HepG2 (cell line): ENCODE measurements at regions not wholly inside any gene's neighbourhood (a gene's known extent, or its start where the extent isn't known, plus 50 kb on each side); places are given as distances from the start of the nearest gene placed in this dataset.

Source experiments
- ATAC-seq: fragments of 200-7000 bp; cut with Tn5 transposase; 3 replicates; pipeline ENCODE4 v1.9.1; 2020; ENCODE audit warnings: mild to moderate bottlenecking, moderate library complexity
- BruUV-seq: library from RNA; stranded (reverse); fragments of 400-500 nt; replicated peaks from 2 replicates; lab custom pipeline; 2021; lab: Mats Ljungman, UMichigan
- CTCF ChIA-PET: fragments of 300-600 bp; formaldehyde crosslinking; extraction: SDS; loops from one replicate; lab custom pipeline; 2021; ENCODE audit warnings: low total read pairs, inconsistent platforms, low intra/inter-chr PET ratio; lab: Yijun Ruan, JAX
- POLR2A ChIA-PET: fragments of 350-600 bp; sonication (Branson Sonifier 250); formaldehyde crosslinking; loops from one replicate; lab custom pipeline; 2020; ENCODE audit warnings: antibody characterized with exemption, inconsistent platforms; lab: Yijun Ruan, JAX
- DNase-seq: peaks from one replicate; pipeline ENCODE4 v3.0.0-alpha.2; 2015; ENCODE audit warnings: low spot score
- FAIRE-seq: peaks from 3 replicates; lab custom pipeline; 2011; peaks lifted over from hg19 to GRCh38; lab: Jason Lieb, UNC
- H2AFZ ChIP-seq: one replicate; pipeline ENCODE4 v1.6.1; 2011; ENCODE audit warnings: low read length, inconsistent platforms
- H3K27ac ChIP-seq: fragments of 300-600 bp; 3 replicates; pipeline ENCODE4 v1.8.0; 2011; ENCODE audit warnings: mixed run types, mild to moderate bottlenecking, mixed read lengths, low read length, inconsistent platforms; ENCODE audit not compliant: insufficient read depth; ENCODE audit errors: extremely low read length
- H3K27me3 ChIP-seq, 2 experiments: fragments of 200-600 bp in 1 of 2; 2 replicates in 1 of 2; 3 replicates in 1 of 2; pipeline versions ENCODE4 v1.6.0 to v1.8.0; 2011; ENCODE audit warnings: low read length in 2 of 2, mild to moderate bottlenecking in 2 of 2, moderate library complexity in 2 of 2, inconsistent platforms in 1 of 2; ENCODE audit not compliant: insufficient read depth in 2 of 2, control insufficient read depth in 1 of 2
- H3K36me3 ChIP-seq, 2 experiments: fragments of 200-600 bp in 1 of 2; replicated peaks in 1 of 2; 2 replicates in 1 of 2; 3 replicates in 1 of 2; pipeline versions ENCODE4 v1.5.1 to v1.8.0; 2011; ENCODE audit warnings: low read length in 2 of 2, inconsistent platforms in 1 of 2; ENCODE audit not compliant: insufficient read depth in 2 of 2, control insufficient read depth in 1 of 2
- H3K4me1 ChIP-seq: 2 replicates; pipeline ENCODE4 v1.5.1; 2012; ENCODE audit warnings: low read length, inconsistent platforms; ENCODE audit not compliant: insufficient read depth
- H3K4me2 ChIP-seq: 2 replicates; pipeline ENCODE4 v1.6.0; 2011; ENCODE audit warnings: low read depth, low read length, inconsistent platforms
- H3K4me3 ChIP-seq, 3 experiments: fragments of 200-600 bp in 1 of 3; sonication (generic), shearing (Covaris generic) in 1 of 3; replicated peaks in 1 of 3; 2 replicates each; pipeline ENCODE4 v1.5.1; 2011 to 2016; ENCODE audit warnings: low read length in 3 of 3, inconsistent platforms in 2 of 3, low read depth in 2 of 3, mild to moderate bottlenecking in 2 of 3, control low read depth in 1 of 3, mixed read lengths in 1 of 3; ENCODE audit not compliant: insufficient read depth in 1 of 3
- H3K79me2 ChIP-seq: one replicate; pipeline ENCODE4 v1.6.1; 2011; ENCODE audit warnings: low read length, inconsistent platforms; ENCODE audit not compliant: insufficient read depth
- H3K9ac ChIP-seq: 2 replicates; pipeline ENCODE4 v1.6.0; 2011; ENCODE audit warnings: mild to moderate bottlenecking, low read depth, low read length, inconsistent platforms; ENCODE audit not compliant: insufficient read depth
- H3K9me3 ChIP-seq: 2 replicates; pipeline ENCODE4 v1.5.1; 2012; ENCODE audit warnings: mild to moderate bottlenecking, low read length
- H4K20me1 ChIP-seq: 2 replicates; pipeline ENCODE4 v1.6.0; 2011; ENCODE audit warnings: inconsistent platforms, mild to moderate bottlenecking, low read length, moderate library complexity; ENCODE audit not compliant: insufficient read depth
- GABPA ChIP-seq, 2 experiments: IDR thresholded peaks; 2 replicates each; pipeline ENCODE4 v1.6.1; 2011 to 2016; ENCODE audit warnings: low read depth in 2 of 2, low read length in 1 of 2, missing biosample characterization in 1 of 2, missing genetic modification characterization in 1 of 2
- ISX ChIP-seq: sonication (generic); formaldehyde crosslinking; conservative IDR thresholded peaks from 2 replicates; pipeline ENCODE4 v1.5.0; 2020; ENCODE audit warnings: missing genetic modification reagents
- MTA3 ChIP-seq: sonication (generic); formaldehyde crosslinking; IDR thresholded peaks from 2 replicates; pipeline ENCODE4 v1.4.0; 2020; ENCODE audit warnings: missing genetic modification reagents
- SPEN ChIP-seq: sonication (generic); formaldehyde crosslinking; IDR thresholded peaks from 2 replicates; pipeline ENCODE4 v1.5.1; 2020; ENCODE audit warnings: low read depth, mild to moderate bottlenecking, missing genetic modification reagents
- SSRP1 ChIP-seq: IDR thresholded peaks from 2 replicates; pipeline ENCODE4 v1.6.1; 2016; ENCODE audit warnings: control low read depth
- TEAD3 ChIP-seq: optimal IDR thresholded peaks from 2 replicates; pipeline ENCODE3; 2016; ENCODE audit warnings: borderline replicate concordance
- ZMYM4 ChIP-seq: sonication (generic); formaldehyde crosslinking; IDR thresholded peaks from 2 replicates; pipeline ENCODE4 v1.8.1; 2023; ENCODE audit warnings: mild to moderate bottlenecking, missing genetic modification reagents
- ZNF276 ChIP-seq: sonication (generic); formaldehyde crosslinking; IDR thresholded peaks from 2 replicates; pipeline ENCODE4 v1.4.0; 2020; ENCODE audit warnings: mild to moderate bottlenecking, low read depth, missing genetic modification reagents
- ZNF292 ChIP-seq: sonication (generic); formaldehyde crosslinking; IDR thresholded peaks from 2 replicates; pipeline ENCODE4 v1.8.1; 2022; ENCODE audit warnings: mild to moderate bottlenecking, low read depth, missing genetic modification reagents, borderline replicate concordance
- ZNF367 ChIP-seq: sonication (generic); formaldehyde crosslinking; IDR thresholded peaks from 2 replicates; pipeline ENCODE4 v1.4.0; 2020; ENCODE audit warnings: missing genetic modification reagents, borderline replicate concordance
- ZNF746 ChIP-seq: sonication (generic); formaldehyde crosslinking; IDR thresholded peaks from 2 replicates; pipeline ENCODE4 v1.8.0; 2022; ENCODE audit warnings: mild to moderate bottlenecking, missing genetic modification reagents
- ZNF788 ChIP-seq: sonication (generic); formaldehyde crosslinking; IDR thresholded peaks from 2 replicates; pipeline ENCODE4 v1.5.0; 2020; ENCODE audit warnings: mild to moderate bottlenecking, missing genetic modification reagents, borderline replicate concordance
- WGBS: methylation state at CpG from one replicate; pipeline ENCODE4 v1.1.6; 2017; ENCODE audit warnings: low lambda C conversion rate; 5-methylcytosine and 5-hydroxymethylcytosine counted together
- in situ Hi-C: cut with HindIII; loops from 2 replicates; pipeline ENCODE4 v1.10.0; 2017; ENCODE audit warnings: low pct_unique_long_range_greater_than_20kb; ENCODE audit not compliant: extremely low pct_ligation_motif_present
- intact Hi-C: fragments of 100-400 bp; cut with micrococcal nuclease; formaldehyde crosslinking; loops from one replicate; pipeline ENCODE4 v1.10.0; 2022; ENCODE audit not compliant: unreplicated experiment

DNA sequence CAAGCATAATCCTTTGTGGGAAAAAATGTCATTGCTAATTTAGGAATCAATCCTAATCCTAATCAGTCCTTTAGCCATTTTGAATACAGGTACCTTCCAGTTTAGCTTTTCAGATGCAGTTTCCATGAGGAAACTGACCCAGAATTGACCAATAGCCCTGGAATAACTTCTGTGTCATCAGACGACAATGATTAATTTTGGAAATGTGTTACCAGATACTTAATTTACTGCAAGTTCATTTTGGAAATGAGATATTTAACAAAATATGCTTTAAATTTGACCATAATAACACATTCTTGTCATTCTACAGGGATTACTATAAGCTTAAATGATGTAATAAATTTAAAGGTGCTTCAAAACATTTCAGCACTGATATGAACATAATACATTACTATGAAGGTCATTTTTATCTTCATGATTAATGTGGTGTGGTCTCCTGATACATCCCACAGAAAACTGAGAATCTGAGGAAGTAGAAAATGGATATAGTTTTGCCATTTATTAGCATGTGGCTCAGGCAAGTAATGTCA lies 129.8 kb upstream of the SH3BP4 start:
- Histone ChIP-seq H3K79me2 (no peaks in the 10 kb centered on the region), H4K20me1 (no peaks in the 10 kb centered on the region), H3K36me3 (no peaks in the 10 kb centered on the region), H3K4me2 (no peak overlapping the region), H3K27ac (no peak overlapping the region), H3K9me3 (no peaks in the 10 kb centered on the region)
- ChIA-PET CTCF (no interaction called here), POLR2A (interaction anchor here (1.7 kb wide), 1 partner anchor 145 kb away, joined by 4 read pairs; no protein-coding TSS in a partner anchor)
- intact Hi-C loops = no loop called here
- TF ChIP-seq ZMYM4 (CRISPR knock-in tag) (no peak), ZNF276 (CRISPR knock-in tag) (no peak), ZNF788 (CRISPR knock-in tag) (no peak), ISX (CRISPR knock-in tag) (no peak), SPEN (CRISPR knock-in tag) (no peak), ZNF292 (CRISPR knock-in tag) (no peak), GABPA (IDR thresholded peaks at IDR 0.05; ENCODE audit: low read depth, low read length) (no peak), GABPA (CRISPR knock-in tag; IDR thresholded peaks at IDR 0.05; ENCODE audit: low read depth) (no peak), SSRP1 (no peak), MTA3 (CRISPR knock-in tag) (no peak), ZNF746 (CRISPR knock-in tag) (no peak), TEAD3 (CRISPR knock-in tag) (no peak), ZNF367 (CRISPR knock-in tag) (no peak)
- TF ChIP-seq, all 625 proteins: peak for 0
- no peak overlapping the region for H3K4me3 ChIP-seq
- DNase-seq (no peak), FAIRE-seq (no peak), ATAC-seq (no peak)
- in situ Hi-C loops = no loop called here
- H3K4me1 ChIP-seq = peaks cover 28% of the 10 kb centered on the region
- H3K27me3 ChIP-seq = no peaks in the 10 kb centered on the region
- H3K9ac ChIP-seq = no peak overlapping the region
- no peak overlapping the region for H2AFZ ChIP-seq
- BruUV-seq = no TSS peak
- 93% methylated on average over 1 of the region's 1 CpG for WGBS
